Hepatocyte (in vitro differentiated cells): ENCODE measurements at regions not wholly inside any gene's neighbourhood (a gene's known extent, or its start where the extent isn't known, plus 50 kb on each side); places are given as distances from the start of the nearest gene placed in this dataset.

Experiments used
- CTCF ChIP-seq: fragments of 200-600 bp; sonication (generic); IDR thresholded peaks from 2 replicates; pipeline ENCODE4 v1.5.1; 2016; ENCODE audit warnings: antibody characterized with exemption, mild to moderate bottlenecking; ENCODE audit not compliant: poor library complexity
- EZH2 ChIP-seq: fragments of 200-600 bp; sonication (generic); IDR thresholded peaks from 2 replicates; pipeline ENCODE4 v1.6.1; 2016; ENCODE audit warnings: antibody characterized with exemption, mild to moderate bottlenecking, borderline replicate concordance
- EZH2phosphoT487 ChIP-seq: fragments of 200-600 bp; sonication (generic); IDR thresholded peaks from one replicate; pipeline ENCODE4 v1.6.1; 2018; ENCODE audit warnings: antibody characterized with exemption, mild to moderate bottlenecking, low read depth, moderate library complexity; ENCODE audit not compliant: unreplicated experiment, severe bottlenecking

DNA sequence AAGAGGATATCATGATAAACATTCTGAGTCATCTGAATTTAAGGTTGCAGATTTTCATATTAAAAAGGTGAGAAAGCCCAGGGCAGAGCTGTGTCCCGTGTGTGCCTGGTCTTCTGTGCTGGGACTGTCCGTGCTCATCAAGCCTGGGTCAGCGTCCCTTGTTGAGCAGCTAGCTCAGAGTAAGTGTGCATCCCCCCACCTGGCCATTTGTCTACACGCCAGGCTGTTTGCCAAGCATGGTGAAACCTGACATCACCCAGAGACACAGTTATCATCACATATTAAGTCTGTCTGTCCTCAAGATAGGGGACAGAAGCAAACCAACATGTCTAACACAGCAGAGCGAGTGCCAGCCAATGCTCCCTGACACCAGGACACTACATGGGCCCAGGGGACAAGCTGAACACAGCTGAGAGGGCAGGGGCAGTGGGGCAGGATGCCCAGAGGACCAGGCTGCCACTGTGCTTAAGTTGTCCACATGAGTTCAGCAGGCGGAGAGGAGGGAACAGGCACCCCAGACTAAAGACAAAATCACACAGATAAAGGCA lies 57.9 kb upstream of the CNEP1R1 start:
- TF ChIP-seq CTCF: no peak
- TF ChIP-seq EZH2: no peak
- TF ChIP-seq EZH2phosphoT487: no peak
